G401 (cell line): ENCODE measurements at regions not wholly inside any gene's neighbourhood (a gene's known extent, or its start where the extent isn't known, plus 50 kb on each side); places are given as distances from the start of the nearest gene placed in this dataset.

Experiments
- DNase-seq: peaks from one replicate; pipeline ENCODE4 v3.0.0-alpha.2; 2015; ENCODE audit warnings: low spot score
- in situ Hi-C: cut with HindIII; loops from 2 replicates; pipeline ENCODE4 v1.10.0; 2016; ENCODE audit warnings: low sequenced_read_pairs, mixed read lengths

- in situ Hi-C loops = no loop called here
- DNase-seq = no peak
These were observed 98.8 kb downstream of the GCNT1 start for GRCh38 chr9:76557674-76558225.

- in situ Hi-C loops = no loop called here
- DNase-seq = no peak
These were observed 99.5 kb downstream of the GCNT1 start for GRCh38 chr9:76558465-76558864.

GRCh38 chr9:76559286-76559685, 100.3 kb downstream of the GCNT1 start:
- peak; percentile 80 for DNase-seq
- in situ Hi-C loops = no loop called here

GRCh38 chr9:76560481-76560922, 101.5 kb downstream of the GCNT1 start:
- in situ Hi-C loops = no loop called here
- DNase-seq = no peak

GRCh38 chr9:76561050-76561713, 102.2 kb downstream of the GCNT1 start:
- DNase-seq = no peak
- in situ Hi-C loops = no loop called here
